Iris pigment epithelial cell (primary cell): ENCODE measurements at regions not wholly inside any gene's neighbourhood (a gene's known extent, or its start where the extent isn't known, plus 50 kb on each side); places are given as distances from the start of the nearest gene placed in this dataset.
"Not testable (repeated sequence)": the region's sequence is repeated elsewhere in the genome, so short reads cannot be mapped to it uniquely, and the experiment has no call there.

Source experiments
- DNase-seq: peaks from one replicate; pipeline ENCODE4 v3.0.0-alpha.2; 2011; ENCODE audit warnings: low read depth

DNA sequence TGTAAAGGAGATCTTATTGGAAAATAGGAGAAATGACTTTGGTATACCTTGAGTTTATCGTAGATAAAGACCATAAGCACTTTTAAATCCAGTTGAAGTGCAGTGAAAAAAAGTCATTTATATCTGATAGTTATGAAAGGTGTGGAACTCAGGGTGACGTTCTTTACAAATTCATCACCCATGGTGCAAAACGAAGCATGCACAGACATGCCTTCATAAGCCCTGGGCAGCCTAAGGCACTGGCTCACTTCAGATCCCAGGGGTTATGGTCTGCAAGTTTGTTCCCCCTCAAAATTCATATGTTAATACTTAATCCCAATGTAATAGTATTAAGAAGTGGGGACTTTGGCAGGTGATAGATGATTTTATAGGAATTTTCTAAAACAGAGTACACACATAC, 1216.4 kb upstream of the USP15 start:
- no peak for DNase-seq

DNA sequence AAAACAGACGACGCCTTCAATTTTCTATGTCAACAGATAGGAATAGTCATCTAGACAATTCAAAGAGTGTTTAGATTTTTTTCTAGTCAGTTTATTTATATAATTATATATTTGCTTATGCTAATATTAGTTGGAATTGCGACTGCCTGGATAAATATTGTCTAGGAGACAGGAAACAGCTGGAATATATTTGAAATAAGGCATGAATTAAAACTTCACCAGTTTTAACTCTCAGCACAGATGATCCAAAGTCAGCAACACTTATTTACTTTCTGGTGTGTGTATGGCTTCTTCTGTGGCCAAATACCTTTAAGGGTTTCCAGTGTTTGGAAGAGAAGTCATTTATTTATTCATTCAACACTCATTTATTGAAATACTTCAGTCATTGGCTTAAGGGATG, 1215.4 kb upstream of the USP15 start:
- no peak for DNase-seq

DNA sequence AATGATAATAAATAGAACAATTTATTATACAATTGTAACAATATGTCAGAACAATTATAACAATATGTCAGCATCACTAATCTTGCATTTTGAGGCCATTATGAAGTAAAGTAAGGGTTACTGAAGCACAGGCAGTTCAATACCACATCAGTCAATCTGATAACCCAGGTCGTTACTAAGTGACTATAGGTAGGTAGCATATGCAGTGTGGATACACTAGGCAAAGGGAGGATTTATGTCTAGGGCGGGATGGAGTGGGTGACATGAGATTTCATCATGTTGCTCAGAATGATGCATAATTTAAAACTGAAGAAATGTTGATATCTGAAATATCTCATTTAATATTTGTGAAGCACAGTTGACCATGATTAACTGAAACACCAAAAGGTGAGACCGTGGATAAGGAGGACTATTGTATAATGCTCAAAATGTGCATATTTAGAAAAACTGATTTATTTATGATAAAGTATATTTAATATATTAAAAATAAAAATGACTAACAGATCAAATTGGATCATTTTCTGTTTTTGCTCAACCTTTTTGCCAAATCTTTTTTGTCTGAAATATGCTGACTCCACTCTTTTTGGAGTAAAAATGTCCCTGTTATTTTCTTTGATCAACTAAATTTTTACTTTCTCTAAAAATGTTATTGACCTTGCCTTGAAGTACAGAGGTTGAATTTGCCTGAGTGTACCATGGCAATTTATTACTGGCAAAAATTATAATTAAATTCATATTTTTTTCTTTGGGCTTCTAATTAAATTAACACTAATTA, 1189.4 kb upstream of the USP15 start:
- no peak for DNase-seq

GRCh38 chr12:61072717-61073116, 1187.5 kb upstream of the USP15 start:
- DNase-seq = no peak

- DNase-seq = no peak
Measured at GRCh38 chr12:61095111-61095510, 1165.1 kb upstream of the USP15 start.

- DNase-seq = no peak
Measured at GRCh38 chr12:61098031-61098580, 1162.1 kb upstream of the USP15 start.

DNA sequence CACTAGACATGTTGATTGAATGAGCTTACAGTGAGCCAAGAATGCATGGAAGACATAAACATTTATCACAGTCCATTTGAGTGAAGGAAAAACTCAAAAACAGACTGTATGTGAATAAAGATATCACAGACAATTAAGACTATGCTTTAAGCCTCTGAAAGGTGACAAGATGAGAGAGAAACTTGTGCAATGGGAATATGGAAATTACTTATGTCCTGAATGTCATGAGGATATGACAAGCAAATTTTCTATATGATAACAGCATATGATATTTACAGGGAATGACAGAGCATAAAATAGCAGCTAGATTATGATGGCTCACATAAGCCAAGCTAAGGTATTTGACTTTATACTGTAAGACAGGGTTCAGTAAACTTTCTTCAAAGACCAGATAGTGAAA, 1153.1 kb upstream of the USP15 start:
- no peak for DNase-seq

DNA sequence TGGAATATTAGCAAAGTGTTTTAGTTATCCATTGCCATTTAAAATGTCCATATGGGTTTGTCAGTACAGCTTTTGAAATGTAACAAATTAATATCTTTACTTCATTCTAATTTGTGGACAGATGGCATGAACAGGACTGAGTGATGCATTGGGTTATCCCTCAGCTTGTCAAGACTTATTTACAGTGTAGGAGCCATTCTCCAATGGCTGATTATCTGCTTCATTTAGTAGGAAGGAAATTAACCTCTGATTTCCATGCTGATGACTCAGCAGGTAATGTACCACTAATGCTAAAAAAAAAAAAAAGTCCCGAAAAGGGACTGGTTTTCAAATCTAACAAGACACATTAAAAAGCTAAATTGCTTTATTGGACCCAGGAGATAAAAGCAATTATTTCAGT, 1149.0 kb upstream of the USP15 start:
- no peak for DNase-seq

DNA sequence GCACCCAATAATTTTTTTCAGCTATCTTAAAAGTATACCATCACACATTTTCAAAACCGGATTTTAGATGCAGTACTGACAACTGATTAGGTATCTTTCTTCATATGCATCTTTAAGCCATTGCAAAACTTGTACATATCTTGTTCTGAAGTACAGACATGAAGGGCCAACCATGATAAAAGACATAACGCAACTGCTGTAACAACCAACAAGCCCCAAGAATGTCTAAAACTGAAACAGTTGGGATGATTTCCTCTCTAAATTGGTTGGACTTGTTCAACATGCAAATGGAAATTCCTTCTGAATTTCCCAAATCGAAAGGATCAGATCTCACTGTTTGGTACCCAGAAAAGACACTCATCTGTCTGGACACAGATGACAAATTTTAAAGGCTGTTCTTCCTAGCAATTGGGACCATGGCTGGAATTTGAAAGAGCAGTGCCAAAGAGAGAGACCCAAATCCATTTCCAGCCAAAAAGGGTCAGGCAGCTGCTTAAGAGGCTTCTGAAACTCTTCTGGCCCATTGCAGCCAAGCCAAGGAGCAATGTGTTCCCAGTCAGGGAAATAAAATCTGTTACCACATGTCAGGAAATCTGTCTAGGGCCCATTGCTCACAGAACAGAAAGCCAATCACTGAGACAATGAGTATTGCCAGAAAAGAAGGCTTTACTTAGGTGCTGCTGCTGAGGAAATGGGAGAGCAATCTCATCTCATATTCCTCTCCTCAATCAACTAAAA, 1122.4 kb upstream of the USP15 start:
- DNase-seq = no peak

GRCh38 chr12:61138415-61138759, 1121.8 kb upstream of the USP15 start:
- no peak for DNase-seq

DNA sequence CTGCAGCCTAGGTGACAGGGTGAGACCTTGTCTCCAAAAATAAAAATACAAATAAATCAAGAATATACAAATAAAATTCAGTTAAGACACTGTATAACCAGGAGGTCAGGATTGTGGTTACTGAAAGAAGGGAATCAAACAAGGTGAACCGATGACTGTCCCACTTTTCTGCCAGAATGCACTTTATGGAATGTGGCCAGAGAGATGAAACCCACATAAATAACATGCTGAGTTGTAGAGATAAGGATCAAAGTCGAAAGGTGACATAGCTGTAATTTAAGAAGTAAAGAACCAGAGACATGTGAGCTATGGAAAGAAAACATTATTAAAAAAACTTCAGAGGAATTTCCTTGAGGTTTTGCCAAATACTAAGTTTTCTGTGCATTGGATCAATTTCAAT, 1098.2 kb upstream of the USP15 start:
- no peak for DNase-seq

DNA sequence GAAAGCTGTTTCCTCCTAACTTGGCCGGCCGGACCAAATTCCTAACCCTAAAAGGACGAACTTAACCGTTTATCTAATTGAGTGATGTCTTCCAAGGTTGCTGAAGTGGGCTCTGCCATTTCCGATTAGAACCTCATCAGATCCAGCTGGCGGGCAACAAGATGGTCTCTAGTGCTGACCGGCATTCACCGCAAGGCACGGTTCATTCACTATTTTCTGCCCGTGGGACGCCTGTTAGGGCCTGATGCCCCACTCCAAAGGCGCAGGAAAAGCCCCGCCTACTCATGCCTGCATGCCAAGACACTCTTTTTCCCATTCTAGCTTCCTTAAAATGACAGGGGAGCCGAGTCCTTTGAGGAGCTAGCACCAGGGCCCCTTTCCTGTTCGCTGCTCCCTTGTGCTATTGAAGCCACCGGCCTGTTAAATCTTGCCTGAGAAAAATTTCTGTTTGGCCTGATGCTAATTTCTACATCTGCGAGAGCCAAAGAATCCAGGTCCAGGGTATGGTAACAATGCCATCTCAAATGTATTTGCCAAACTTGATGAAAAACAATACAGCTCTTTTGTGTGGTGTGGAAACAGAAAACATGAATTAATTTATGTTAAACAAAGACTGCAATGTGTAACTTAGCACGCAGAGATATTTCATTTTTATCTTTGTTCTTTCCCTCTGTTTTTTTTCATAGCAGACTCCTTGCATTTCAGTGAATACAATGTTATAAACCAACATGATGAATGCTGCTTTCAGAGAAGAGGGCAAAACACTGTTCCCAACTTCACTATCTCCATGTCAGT, 1071.2 kb upstream of the USP15 start:
- DNase-seq = no peak

DNA sequence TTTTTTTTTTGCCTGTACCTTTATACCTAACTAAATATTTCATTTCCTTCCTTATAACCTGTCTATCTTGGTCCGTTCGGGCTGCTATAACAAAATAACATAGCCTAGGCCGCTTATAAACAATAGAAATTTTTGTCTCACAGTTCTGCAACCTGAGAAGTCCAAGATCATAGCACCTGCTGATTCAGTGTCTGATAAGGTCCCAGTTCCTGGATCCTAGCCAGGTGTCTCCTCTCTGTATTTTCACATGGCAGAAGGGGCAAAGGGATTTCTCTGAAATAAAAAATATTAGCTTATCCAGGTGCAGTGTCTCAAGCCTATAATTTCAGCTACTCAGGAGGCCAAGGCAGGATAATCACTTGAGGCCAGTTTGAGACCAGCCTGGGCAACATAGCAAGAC, 1046.6 kb upstream of the USP15 start:
- DNase-seq = no peak

GRCh38 chr12:61220337-61220736, 1039.9 kb upstream of the USP15 start:
- DNase-seq = no peak

GRCh38 chr12:61232040-61232439, 1028.2 kb upstream of the USP15 start:
- no peak for DNase-seq

GRCh38 chr12:61250303-61250702, 1009.9 kb upstream of the USP15 start:
- DNase-seq = no peak

GRCh38 chr12:61251076-61251475, 1009.1 kb upstream of the USP15 start:
- DNase-seq = no peak

DNA sequence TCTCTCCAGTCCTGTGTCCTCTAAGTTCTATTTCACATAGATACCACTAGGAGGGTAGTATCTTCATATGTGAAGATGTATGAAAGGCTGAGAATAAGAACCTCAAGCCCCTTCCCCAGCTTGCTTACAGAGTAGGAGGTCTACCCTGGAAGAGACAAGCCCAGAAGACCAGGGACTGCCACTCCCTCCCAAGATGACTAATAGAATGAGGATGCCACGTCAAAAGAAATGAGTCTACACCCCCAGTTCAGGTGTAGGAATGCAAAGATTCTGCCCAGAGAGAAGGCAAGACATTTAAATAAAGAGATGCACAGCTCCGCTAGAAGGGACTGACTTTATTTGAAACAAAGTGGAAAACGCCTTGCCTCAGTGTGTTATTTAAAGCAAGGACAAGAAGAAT, 1006.0 kb upstream of the USP15 start:
- no peak for DNase-seq

DNA sequence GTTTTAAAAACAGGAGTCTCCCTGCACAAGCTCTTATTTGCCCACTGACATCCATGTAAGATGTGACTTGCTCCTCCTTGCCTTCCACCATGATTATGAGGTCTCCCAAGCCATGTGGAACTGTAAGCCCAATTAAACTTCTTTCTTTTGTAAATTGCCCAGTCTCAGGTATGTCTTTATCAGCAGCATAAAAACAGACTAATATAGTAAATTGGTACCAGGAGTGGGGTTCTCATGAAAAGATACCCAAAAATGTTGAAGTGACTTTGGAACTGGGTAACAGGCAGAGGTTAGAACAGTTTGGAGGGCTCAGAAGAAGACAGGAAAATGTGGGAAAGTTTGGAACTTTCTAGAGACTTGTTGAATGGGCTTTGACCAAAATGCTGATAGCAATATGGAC, 995.9 kb upstream of the USP15 start:
- not testable (repeated sequence) for DNase-seq

DNA sequence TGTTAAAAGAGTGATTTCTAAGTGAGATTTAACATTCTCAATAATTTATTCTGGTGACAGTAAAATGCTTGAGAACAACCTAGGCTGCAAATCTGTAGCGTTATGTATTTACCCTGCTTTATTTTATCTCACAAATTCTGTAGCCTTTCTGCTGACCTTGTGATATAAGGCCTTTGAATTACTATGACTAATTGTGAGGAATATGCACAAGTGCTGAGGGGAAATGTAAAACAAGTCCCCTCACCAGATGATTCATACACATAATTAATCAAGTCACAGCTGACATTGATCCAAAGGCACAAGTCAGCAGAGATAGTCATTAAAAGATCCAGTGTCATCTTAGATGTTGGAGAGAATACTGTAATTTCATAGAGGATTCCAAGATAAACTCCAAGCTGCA, 992.7 kb upstream of the USP15 start:
- no peak for DNase-seq

GRCh38 chr12:61272441-61272840, 987.8 kb upstream of the USP15 start:
- DNase-seq = no peak

- DNase-seq = no peak
Measured at GRCh38 chr12:61282790-61283575, 977.2 kb upstream of the USP15 start.
